Heart right ventricle (tissue), 16 donors: ENCODE measurements at regions not wholly inside any gene's neighbourhood (a gene's known extent, or its start where the extent isn't known, plus 50 kb on each side); places are given as distances from the start of the nearest gene placed in this dataset.

Source experiments
- ATAC-seq, 8 donors: fragments of 200-7000 bp; cut with Tn5 transposase; one replicate each; pipeline ENCODE4 v1.9.1; 2020; ENCODE audit warnings: mild to moderate bottlenecking in 8 of 8, moderate library complexity in 8 of 8, moderate number of reproducible peaks in 1 of 8
- DNase-seq, 2 donors: peaks; one replicate each; pipeline ENCODE4 v3.0.0-alpha.2; 2020
- H3K27ac ChIP-seq, 10 donors: fragments of 200-600 bp; sonication (generic) in 2 of 10; one replicate each; pipeline versions ENCODE4 v1.5.0 to v1.8.0; 2020 to 2022; ENCODE audit warnings: mild to moderate bottlenecking in 3 of 10
- H3K27me3 ChIP-seq, 7 donors: fragments of 200-600 bp; one replicate each; pipeline ENCODE4 v1.8.0; 2021 to 2022; ENCODE audit warnings: mild to moderate bottlenecking in 2 of 7
- H3K36me3 ChIP-seq, 9 donors: fragments of 200-600 bp; sonication (generic) in 1 of 9; one replicate each; pipeline versions ENCODE4 v1.5.0 to v1.8.0; 2020 to 2022; ENCODE audit warnings: mild to moderate bottlenecking in 2 of 9
- H3K4me1 ChIP-seq, 9 donors: fragments of 200-600 bp; sonication (generic) in 1 of 9; one replicate each; pipeline versions ENCODE4 v1.5.0 to v1.8.0; 2020 to 2022; ENCODE audit warnings: mild to moderate bottlenecking in 4 of 9
- H3K4me3 ChIP-seq, 10 donors: fragments of 200-600 bp; sonication (generic) in 2 of 10; one replicate each; pipeline versions ENCODE4 v1.5.0 to v1.8.0; 2020 to 2022; ENCODE audit warnings: mild to moderate bottlenecking in 7 of 10, moderate library complexity in 2 of 10
- H3K9me3 ChIP-seq, 11 donors: fragments of 200-600 bp in 10 of 11; sonication (generic) in 2 of 11; one replicate each; pipeline versions ENCODE4 v1.5.0 to v1.8.0; 2013 to 2022; ENCODE audit warnings: mild to moderate bottlenecking in 2 of 11, control low read depth in 1 of 11, moderate library complexity in 1 of 11
- CTCF ChIP-seq, 9 donors: fragments of 200-600 bp; sonication (generic) in 2 of 9; IDR thresholded peaks; one replicate each; pipeline versions ENCODE4 v1.5.0 to v1.8.0; 2021 to 2022; ENCODE audit warnings: antibody characterized with exemption in 9 of 9, mild to moderate bottlenecking in 5 of 9, moderate library complexity in 1 of 9
- WGBS, 2 donors: extraction: QIAGEN DNeasy Blood & Tissue Kit; methylation state at CpG; one replicate each; pipeline ENCODE4 v1.1.7; 2013; ENCODE audit warnings: inconsistent platforms in 1 of 2; 5-methylcytosine and 5-hydroxymethylcytosine counted together
- intact Hi-C, 10 donors: fragments of 100-400 bp; cut with DNase I; formaldehyde crosslinking; loops; one replicate each; pipeline versions ENCODE4 v1.11.1 to v1.14.2; 2022
- donor health status: Arrhythmogenic right ventricular cardiomyopathy.
- donor health status: ischemic (EF 13 %, LVEDD 7.1; RV severe dilation, severe dysfunction).
- donor health status: healthy with polysubstance abuse.
- donor health status: DM: no; HTN: yes; CAD: no.
- donor health status: DM: no; HTN: no; CAD: no.
- donor health status: ischemic (EF 25% LVEDD 6.9; RV normal size, moderate dysfunction).
- donor health status: ischemic (EF 25% LVEDD 5.7; RV mildly dilated, moderate dysfunction).
- donor health status: healthy.
- donor health status: DM: yes; HTN: yes; CAD: no.
- donor health status: Ischemic cardiomyopathy.
- donor health status: ischemic (EF 35%, LVEDD 5.7; RV mildly dilated, moderate dysfunction).
- donor health status: nonischemic (EF 11% LVEDD 7.7; RV severe dilation, severe dysfunction).
- donor health status: DM: yes; HTN: yes; CAD: no.
- donor health status: PGD.
- donor health status: ischemic (EF 29% LVEDD 5.4; RV normal size, mild dysfunction).
- donor health status: nonischemic (EF 23%, LVEDD 6.1; RV moderate dilation, normal function).

DNA sequence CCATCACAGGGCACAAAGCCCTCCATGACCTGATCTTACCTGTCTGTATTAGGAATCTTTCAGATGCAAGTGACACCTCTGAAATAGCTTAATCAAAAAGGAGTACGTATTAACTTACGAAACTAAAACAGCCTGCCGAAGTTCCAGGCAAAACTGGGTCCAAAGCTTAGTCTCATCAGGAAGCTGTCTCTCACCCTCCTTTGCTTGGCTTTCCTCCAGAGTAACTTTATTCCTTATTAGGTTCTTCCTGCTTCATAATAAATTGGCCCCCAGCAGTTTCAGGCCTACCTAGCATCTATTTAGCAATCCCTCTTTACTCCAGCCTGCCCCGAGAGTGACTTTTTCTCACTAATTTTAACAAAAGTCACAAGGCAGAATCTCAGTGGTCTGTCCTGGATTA, 58.4 kb upstream of the STK32A start:
- Histone ChIP-seq H3K36me3 (no peaks in the 10 kb centered on the region), H3K27ac (no peak overlapping the region), H3K4me1 (no peaks in the 10 kb centered on the region), H3K4me3 (no peak overlapping the region), H3K9me3 (no peaks in the 10 kb centered on the region), H3K27me3 (peaks cover 0 to 4% (median 0%) of the 10 kb centered on the region in 7 donors)
- DNase-seq (no peak), ATAC-seq (no peak)
- intact Hi-C loops = no loop called here
- TF ChIP-seq CTCF (IDR thresholded peaks at IDR 0.05) = no peak
- WGBS, 2 donors = 73 to 85% methylated on average over 4 of the region's 4 CpGs

DNA sequence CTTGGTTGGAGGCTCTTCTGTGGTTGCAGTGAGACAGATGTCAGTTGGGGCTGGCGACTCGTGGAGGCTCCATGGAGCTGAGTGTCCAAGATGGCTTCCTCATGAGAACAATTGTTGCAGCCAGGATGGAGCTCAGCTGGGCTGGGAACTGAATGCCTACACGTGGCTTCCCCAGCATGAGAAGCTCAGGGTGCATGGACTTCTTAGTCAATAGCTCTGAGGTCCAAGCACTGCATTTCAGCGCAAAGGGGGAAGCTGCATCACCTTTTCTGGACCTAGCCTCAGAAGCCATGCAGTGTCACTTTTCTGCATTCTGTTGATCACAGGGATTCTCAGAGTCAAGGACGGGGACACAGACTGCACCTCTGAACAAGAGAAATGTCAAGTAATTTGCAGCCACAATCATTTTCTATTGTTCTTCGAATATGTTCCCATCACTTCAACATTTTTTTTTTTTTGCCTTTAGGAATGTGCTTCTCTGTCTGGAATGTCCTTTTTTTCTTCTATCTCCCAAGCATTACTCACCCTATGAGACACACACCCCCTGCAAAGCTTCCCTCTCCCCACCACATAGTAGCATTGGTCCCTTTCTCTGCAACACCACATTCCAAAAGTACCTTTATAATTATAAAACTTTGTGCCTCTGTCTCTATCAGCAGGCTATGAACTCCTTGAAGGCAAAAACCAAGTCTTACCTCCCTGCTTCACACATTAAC, 57.5 kb upstream of the STK32A start:
- Histone ChIP-seq H3K27me3 (peaks cover 0 to 5% (median 0%) of the 10 kb centered on the region in 7 donors), H3K9me3 (no peaks in the 10 kb centered on the region), H3K27ac (no peak overlapping the region), H3K4me1 (no peaks in the 10 kb centered on the region), H3K4me3 (no peak overlapping the region), H3K36me3 (no peaks in the 10 kb centered on the region)
- TF ChIP-seq CTCF (IDR thresholded peaks at IDR 0.05) = no peak
- WGBS, 2 donors = 59 to 71% methylated on average over 6 of the region's 6 CpGs
- DNase-seq (no peak), ATAC-seq (no peak)
- intact Hi-C loops = no loop called here

DNA sequence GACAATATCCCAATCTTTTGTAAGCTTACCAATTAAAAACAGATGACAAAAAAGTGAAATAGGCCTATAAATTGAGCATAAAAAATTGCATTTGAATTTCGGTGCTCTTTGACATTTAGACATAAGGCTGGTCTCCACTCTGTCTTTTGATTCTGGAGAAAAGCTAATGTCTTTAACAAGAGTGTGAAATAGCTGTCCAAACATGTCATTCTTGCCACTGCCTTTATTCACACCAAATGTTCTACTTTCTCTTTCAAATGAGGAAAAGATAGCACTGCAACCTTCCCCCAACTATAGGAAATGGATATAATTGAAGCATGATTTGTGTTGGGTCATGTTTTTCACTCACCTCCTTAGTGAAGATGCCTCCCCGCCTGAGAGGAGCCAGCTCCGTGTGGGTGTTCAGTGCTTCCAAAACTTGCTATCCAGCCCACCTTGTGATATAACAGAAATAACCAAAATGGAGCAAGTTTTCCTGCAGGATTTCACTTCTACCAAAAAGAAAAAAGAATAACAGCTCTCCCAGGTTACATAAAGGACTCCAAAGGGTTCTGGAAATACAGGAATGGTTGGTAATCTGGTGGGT, 55.2 kb upstream of the STK32A start:
- Histone ChIP-seq H3K4me1 (no peaks in the 10 kb centered on the region), H3K27ac (no peak overlapping the region), H3K9me3 (no peaks in the 10 kb centered on the region), H3K36me3 (no peaks in the 10 kb centered on the region), H3K4me3 (no peak overlapping the region), H3K27me3 (peaks cover 0 to 5% (median 0%) of the 10 kb centered on the region in 7 donors)
- 65 to 68% methylated on average over 3 of the region's 3 CpGs for WGBS, 2 donors
- no peak for TF ChIP-seq CTCF (IDR thresholded peaks at IDR 0.05)
- ATAC-seq (no peak), DNase-seq (no peak)
- intact Hi-C loops = loop anchor here in 4 of 10 donors (10.0 kb wide), 4 partner anchors 75 to 645 kb away; no protein-coding TSS in a partner anchor

DNA sequence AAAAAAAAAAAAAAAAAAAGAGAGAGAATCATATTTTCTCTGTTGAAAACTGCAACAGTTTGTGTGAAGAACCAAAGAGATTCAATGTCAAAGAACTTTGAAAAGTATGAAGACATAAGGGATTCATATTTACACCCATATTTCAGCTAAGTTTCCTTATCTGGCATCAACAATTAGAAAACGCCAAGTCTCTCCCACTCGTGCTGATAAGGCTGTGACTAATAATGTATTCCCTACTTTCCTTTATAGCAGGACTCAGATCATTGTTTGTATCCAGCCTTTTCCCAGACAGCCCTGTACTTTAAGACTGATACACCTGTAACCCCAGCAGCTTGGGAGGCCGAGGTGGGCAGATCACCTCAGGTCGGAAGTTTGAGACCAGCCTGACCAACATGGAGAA, 54.1 kb upstream of the STK32A start:
- peaks cover 0 to 6% (median 0%) of the 10 kb centered on the region in 11 donors for H3K9me3 ChIP-seq
- DNase-seq (no peak), ATAC-seq (no peak)
- intact Hi-C loops = loop anchor here in 4 of 10 donors (10.0 kb wide), 4 partner anchors 76 to 646 kb away; no protein-coding TSS in a partner anchor
- peaks cover 0 to 5% (median 0%) of the 10 kb centered on the region in 7 donors for H3K27me3 ChIP-seq
- 61 to 63% methylated on average over 4 of the region's 4 CpGs for WGBS, 2 donors
- H3K4me3 ChIP-seq = no peak overlapping the region
- H3K4me1 ChIP-seq = no peaks in the 10 kb centered on the region
- no peak for TF ChIP-seq CTCF (IDR thresholded peaks at IDR 0.05)
- no peak overlapping the region for H3K27ac ChIP-seq
- no peaks in the 10 kb centered on the region for H3K36me3 ChIP-seq
